ENCODE measurements at regions not wholly inside any gene's neighbourhood (a gene's known extent, or its start where the extent isn't known, plus 50 kb on each side); places are given as distances from the start of the nearest gene placed in this dataset.

- peaks cover 6% of the 10 kb centered on the region for H3K4me1 ChIP-seq (ENCODE audit: insufficient read depth, low read length)
- TF ChIP-seq EZH2phosphoT487 (IDR thresholded peaks at IDR 0.05; ENCODE audit: borderline replicate concordance, low read length) (no peak), CTCF (conservative IDR thresholded peaks at IDR 0.05; ENCODE audit: low read depth, low read length) (no peak), EZH2 (IDR thresholded peaks at IDR 0.05; ENCODE audit: low read length, unreplicated experiment) (no peak)
- H3K36me3 ChIP-seq (ENCODE audit: low read depth, low read length) = no peaks in the 10 kb centered on the region
- no peak overlapping the region for H2AFZ ChIP-seq (ENCODE audit: low read length)
- no TSS peak for BruUV-seq (replicated peaks)
- no peaks in the 10 kb centered on the region for H3K27me3 ChIP-seq (ENCODE audit: low read length)
- H3K4me2 ChIP-seq (ENCODE audit: low read length) = no peak overlapping the region
- H4K20me1 ChIP-seq (ENCODE audit: low read length) = no peaks in the 10 kb centered on the region
- ATAC-seq (no peak), DNase-seq (no peak)
- POLR2A ChIA-PET (ENCODE audit: unreplicated experiment) = no interaction called here
- H3K4me3 ChIP-seq (ENCODE audit: low read length) = no peak overlapping the region
- H3F3A ChIP-seq (ENCODE audit: low read length, unreplicated experiment) = no peaks in the 10 kb centered on the region
- H3K27ac ChIP-seq (ENCODE audit: low read length) = no peak overlapping the region
- CTCF ChIA-PET = no interaction called here
- no peak overlapping the region for H3K9ac ChIP-seq (ENCODE audit: low read length)
- intact Hi-C loops (cut with micrococcal nuclease) = no loop called here
- H3K9me2 ChIP-seq (replicated peaks; ENCODE audit: low read length) = no peaks in the 10 kb centered on the region
- no peaks in the 10 kb centered on the region for H3K79me2 ChIP-seq (ENCODE audit: low read length)
- H3K9me3 ChIP-seq (ENCODE audit: low read length) = no peaks in the 10 kb centered on the region
Measured at GRCh38 chr3:165549037-165549436, 288.2 kb downstream of the BCHE start.

GRCh38 chr3:165545059-165545458 is 292.2 kb downstream of the BCHE start:
- Histone ChIP-seq H3K36me3 (ENCODE audit: low read depth, low read length) (no peaks in the 10 kb centered on the region), H3K4me2 (ENCODE audit: low read length) (0 out of 2 replicates have a peak overlapping the region, but pooled peaks have one; percentile 0), H3K9me3 (ENCODE audit: low read length) (no peaks in the 10 kb centered on the region), H4K20me1 (ENCODE audit: low read length) (no peaks in the 10 kb centered on the region), H2AFZ (ENCODE audit: low read length) (no peak overlapping the region), H3F3A (ENCODE audit: low read length, unreplicated experiment) (no peaks in the 10 kb centered on the region), H3K9ac (ENCODE audit: low read length) (no peak overlapping the region), H3K4me3 (ENCODE audit: low read length) (no peak overlapping the region), H3K9me2 (replicated peaks; ENCODE audit: low read length) (no peaks in the 10 kb centered on the region), H3K27me3 (ENCODE audit: low read length) (no peaks in the 10 kb centered on the region), H3K79me2 (ENCODE audit: low read length) (no peaks in the 10 kb centered on the region), H3K4me1 (ENCODE audit: insufficient read depth, low read length) (peaks cover 6% of the 10 kb centered on the region), H3K27ac (ENCODE audit: low read length) (no peak overlapping the region)
- TF ChIP-seq CTCF (conservative IDR thresholded peaks at IDR 0.05; ENCODE audit: low read depth, low read length) (no peak), EZH2phosphoT487 (IDR thresholded peaks at IDR 0.05; ENCODE audit: borderline replicate concordance, low read length) (no peak), EZH2 (IDR thresholded peaks at IDR 0.05; ENCODE audit: low read length, unreplicated experiment) (no peak)
- CTCF ChIA-PET = interaction anchor here (0.5 to 0.6 kb wide), 2 partner anchors 24 to 193 kb away, joined by 3 to 6 read pairs; no protein-coding TSS in a partner anchor
- peak; percentile 28 for DNase-seq
- POLR2A ChIA-PET (ENCODE audit: unreplicated experiment) = no interaction called here
- ATAC-seq = peak; percentile 29
- no TSS peak for BruUV-seq (replicated peaks)
- intact Hi-C loops (cut with micrococcal nuclease) = no loop called here

GRCh38 chr3:165544432-165544831 is 292.8 kb downstream of the BCHE start:
- no peak overlapping the region for H3K4me2 ChIP-seq (ENCODE audit: low read length)
- no peaks in the 10 kb centered on the region for H3K27me3 ChIP-seq (ENCODE audit: low read length)
- no peaks in the 10 kb centered on the region for H3F3A ChIP-seq (ENCODE audit: low read length, unreplicated experiment)
- H3K27ac ChIP-seq (ENCODE audit: low read length) = no peak overlapping the region
- H3K36me3 ChIP-seq (ENCODE audit: low read depth, low read length) = no peaks in the 10 kb centered on the region
- ATAC-seq (peak; percentile 57), DNase-seq (peak; percentile 3)
- no peaks in the 10 kb centered on the region for H3K9me3 ChIP-seq (ENCODE audit: low read length)
- H4K20me1 ChIP-seq (ENCODE audit: low read length) = no peaks in the 10 kb centered on the region
- ChIA-PET CTCF (no interaction called here), POLR2A (ENCODE audit: unreplicated experiment) (no interaction called here)
- intact Hi-C loops (cut with micrococcal nuclease) = no loop called here
- H3K4me3 ChIP-seq (ENCODE audit: low read length) = no peak overlapping the region
- no peaks in the 10 kb centered on the region for H3K79me2 ChIP-seq (ENCODE audit: low read length)
- BruUV-seq (replicated peaks) = no TSS peak
- H3K4me1 ChIP-seq (ENCODE audit: insufficient read depth, low read length) = peaks cover 6% of the 10 kb centered on the region
- H2AFZ ChIP-seq (ENCODE audit: low read length) = no peak overlapping the region
- no peak overlapping the region for H3K9ac ChIP-seq (ENCODE audit: low read length)
- TF ChIP-seq EZH2phosphoT487 (IDR thresholded peaks at IDR 0.05; ENCODE audit: borderline replicate concordance, low read length) (no peak), CTCF (conservative IDR thresholded peaks at IDR 0.05; ENCODE audit: low read depth, low read length) (no peak), EZH2 (IDR thresholded peaks at IDR 0.05; ENCODE audit: low read length, unreplicated experiment) (no peak)
- no peaks in the 10 kb centered on the region for H3K9me2 ChIP-seq (replicated peaks; ENCODE audit: low read length)

All from PC-3 (cell line).